Brain pericyte (primary cell): ENCODE measurements at regions not wholly inside any gene's neighbourhood (a gene's known extent, or its start where the extent isn't known, plus 50 kb on each side); places are given as distances from the start of the nearest gene placed in this dataset.

Experiments used
- DNase-seq: peaks from one replicate; pipeline ENCODE4 v3.0.0-alpha.2; 2012; ENCODE audit warnings: low read depth, low spot score

GRCh38 chr2:139170406-139170805 lies 390.2 kb upstream of the NXPH2 start:
- no peak for DNase-seq

- DNase-seq, result no peak
Measured at GRCh38 chr2:139165601-139166000, 385.4 kb upstream of the NXPH2 start.

- DNase-seq, result no peak
Measured at GRCh38 chr2:139165041-139165440, 384.9 kb upstream of the NXPH2 start.

GRCh38 chr2:139162957-139163356 lies 382.8 kb upstream of the NXPH2 start:
- no peak for DNase-seq

- no peak for DNase-seq
Measured at GRCh38 chr2:139162456-139162855, 382.3 kb upstream of the NXPH2 start.

- DNase-seq, result no peak
Measured at GRCh38 chr2:139160836-139161235, 380.6 kb upstream of the NXPH2 start.

- DNase-seq, result no peak
Measured at GRCh38 chr2:139159177-139159576, 379.0 kb upstream of the NXPH2 start.

- DNase-seq, result no peak
Measured at GRCh38 chr2:139156730-139157129, 376.5 kb upstream of the NXPH2 start.

GRCh38 chr2:139155991-139156390 lies 375.8 kb upstream of the NXPH2 start:
- DNase-seq, result no peak

- no peak for DNase-seq
Measured at GRCh38 chr2:139142252-139142880, 362.2 kb upstream of the NXPH2 start.

- no peak for DNase-seq
Measured at GRCh38 chr2:139124271-139124670, 344.1 kb upstream of the NXPH2 start.

GRCh38 chr2:139123795-139124194 lies 343.6 kb upstream of the NXPH2 start:
- no peak for DNase-seq

- DNase-seq, result no peak
Measured at GRCh38 chr2:139122711-139123158, 342.5 kb upstream of the NXPH2 start.

GRCh38 chr2:139099721-139100120 lies 319.5 kb upstream of the NXPH2 start:
- DNase-seq, result no peak

- no peak for DNase-seq
Measured at GRCh38 chr2:139098961-139099360, 318.8 kb upstream of the NXPH2 start.

- no peak for DNase-seq
Measured at GRCh38 chr2:139083121-139083520, 302.9 kb upstream of the NXPH2 start.

GRCh38 chr2:139080244-139080643 lies 300.1 kb upstream of the NXPH2 start:
- DNase-seq, result no peak

- DNase-seq, result no peak
Measured at GRCh38 chr2:139079311-139079710, 299.1 kb upstream of the NXPH2 start.

GRCh38 chr2:139078376-139078775 lies 298.2 kb upstream of the NXPH2 start:
- DNase-seq, result no peak

- no peak for DNase-seq
Measured at GRCh38 chr2:139077099-139077737, 297.0 kb upstream of the NXPH2 start.

- no peak for DNase-seq
Measured at GRCh38 chr2:139067874-139068273, 287.7 kb upstream of the NXPH2 start.

- no peak for DNase-seq
Measured at GRCh38 chr2:139067072-139067471, 286.9 kb upstream of the NXPH2 start.

- no peak for DNase-seq
Measured at GRCh38 chr2:139064159-139064558, 284.0 kb upstream of the NXPH2 start.

GRCh38 chr2:139059617-139060016 lies 279.4 kb upstream of the NXPH2 start:
- DNase-seq, result no peak
